ENCODE measurements at regions not wholly inside any gene's neighbourhood (a gene's known extent, or its start where the extent isn't known, plus 50 kb on each side); places are given as distances from the start of the nearest gene placed in this dataset.

DNA sequence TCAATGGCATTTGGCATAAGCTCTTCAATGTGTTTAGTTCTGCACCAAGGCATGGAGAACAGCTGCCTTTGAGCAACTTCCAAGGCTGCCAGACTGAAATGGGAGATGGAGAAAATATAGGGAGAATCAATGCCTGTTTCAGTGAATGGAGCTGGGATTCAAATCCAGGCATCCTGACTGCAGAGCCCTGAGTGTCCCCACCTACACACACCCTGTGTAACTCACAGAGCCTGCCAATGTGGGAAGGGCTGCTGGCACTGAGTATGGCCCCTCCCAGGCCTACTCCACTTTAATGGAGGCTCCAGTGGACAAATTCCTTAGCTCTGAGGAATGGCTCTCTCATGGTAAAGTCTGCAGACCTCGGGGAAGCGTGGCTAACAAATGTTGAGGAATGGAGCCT is 145.6 kb upstream of the TNR start (continued):
- TF ChIP-seq, protein P1, sequence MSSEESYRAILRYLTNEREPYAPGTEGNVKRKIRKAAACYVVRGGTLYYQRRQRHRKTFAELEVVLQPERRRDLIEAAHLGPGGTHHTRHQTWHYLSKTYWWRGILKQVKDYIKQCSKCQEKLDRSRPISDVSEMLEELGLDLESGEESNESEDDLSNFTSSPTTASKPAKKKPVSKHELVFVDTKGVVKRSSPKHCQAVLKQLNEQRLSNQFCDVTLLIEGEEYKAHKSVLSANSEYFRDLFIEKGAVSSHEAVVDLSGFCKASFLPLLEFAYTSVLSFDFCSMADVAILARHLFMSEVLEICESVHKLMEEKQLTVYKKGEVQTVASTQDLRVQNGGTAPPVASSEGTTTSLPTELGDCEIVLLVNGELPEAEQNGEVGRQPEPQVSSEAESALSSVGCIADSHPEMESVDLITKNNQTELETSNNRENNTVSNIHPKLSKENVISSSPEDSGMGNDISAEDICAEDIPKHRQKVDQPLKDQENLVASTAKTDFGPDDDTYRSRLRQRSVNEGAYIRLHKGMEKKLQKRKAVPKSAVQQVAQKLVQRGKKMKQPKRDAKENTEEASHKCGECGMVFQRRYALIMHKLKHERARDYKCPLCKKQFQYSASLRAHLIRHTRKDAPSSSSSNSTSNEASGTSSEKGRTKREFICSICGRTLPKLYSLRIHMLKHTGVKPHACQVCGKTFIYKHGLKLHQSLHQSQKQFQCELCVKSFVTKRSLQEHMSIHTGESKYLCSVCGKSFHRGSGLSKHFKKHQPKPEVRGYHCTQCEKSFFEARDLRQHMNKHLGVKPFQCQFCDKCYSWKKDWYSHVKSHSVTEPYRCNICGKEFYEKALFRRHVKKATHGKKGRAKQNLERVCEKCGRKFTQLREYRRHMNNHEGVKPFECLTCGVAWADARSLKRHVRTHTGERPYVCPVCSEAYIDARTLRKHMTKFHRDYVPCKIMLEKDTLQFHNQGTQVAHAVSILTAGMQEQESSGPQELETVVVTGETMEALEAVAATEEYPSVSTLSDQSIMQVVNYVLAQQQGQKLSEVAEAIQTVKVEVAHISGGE (CRISPR knock-in tag; IDR thresholded peaks at IDR 0.05): no peak
- TF ChIP-seq NFYB (IDR thresholded peaks at IDR 0.05; ENCODE audit: insufficient read depth, low read depth, low read length) (no peak), LARP7 (IDR thresholded peaks at IDR 0.05) (no peak)
- TF ChIP-seq, protein P2, sequence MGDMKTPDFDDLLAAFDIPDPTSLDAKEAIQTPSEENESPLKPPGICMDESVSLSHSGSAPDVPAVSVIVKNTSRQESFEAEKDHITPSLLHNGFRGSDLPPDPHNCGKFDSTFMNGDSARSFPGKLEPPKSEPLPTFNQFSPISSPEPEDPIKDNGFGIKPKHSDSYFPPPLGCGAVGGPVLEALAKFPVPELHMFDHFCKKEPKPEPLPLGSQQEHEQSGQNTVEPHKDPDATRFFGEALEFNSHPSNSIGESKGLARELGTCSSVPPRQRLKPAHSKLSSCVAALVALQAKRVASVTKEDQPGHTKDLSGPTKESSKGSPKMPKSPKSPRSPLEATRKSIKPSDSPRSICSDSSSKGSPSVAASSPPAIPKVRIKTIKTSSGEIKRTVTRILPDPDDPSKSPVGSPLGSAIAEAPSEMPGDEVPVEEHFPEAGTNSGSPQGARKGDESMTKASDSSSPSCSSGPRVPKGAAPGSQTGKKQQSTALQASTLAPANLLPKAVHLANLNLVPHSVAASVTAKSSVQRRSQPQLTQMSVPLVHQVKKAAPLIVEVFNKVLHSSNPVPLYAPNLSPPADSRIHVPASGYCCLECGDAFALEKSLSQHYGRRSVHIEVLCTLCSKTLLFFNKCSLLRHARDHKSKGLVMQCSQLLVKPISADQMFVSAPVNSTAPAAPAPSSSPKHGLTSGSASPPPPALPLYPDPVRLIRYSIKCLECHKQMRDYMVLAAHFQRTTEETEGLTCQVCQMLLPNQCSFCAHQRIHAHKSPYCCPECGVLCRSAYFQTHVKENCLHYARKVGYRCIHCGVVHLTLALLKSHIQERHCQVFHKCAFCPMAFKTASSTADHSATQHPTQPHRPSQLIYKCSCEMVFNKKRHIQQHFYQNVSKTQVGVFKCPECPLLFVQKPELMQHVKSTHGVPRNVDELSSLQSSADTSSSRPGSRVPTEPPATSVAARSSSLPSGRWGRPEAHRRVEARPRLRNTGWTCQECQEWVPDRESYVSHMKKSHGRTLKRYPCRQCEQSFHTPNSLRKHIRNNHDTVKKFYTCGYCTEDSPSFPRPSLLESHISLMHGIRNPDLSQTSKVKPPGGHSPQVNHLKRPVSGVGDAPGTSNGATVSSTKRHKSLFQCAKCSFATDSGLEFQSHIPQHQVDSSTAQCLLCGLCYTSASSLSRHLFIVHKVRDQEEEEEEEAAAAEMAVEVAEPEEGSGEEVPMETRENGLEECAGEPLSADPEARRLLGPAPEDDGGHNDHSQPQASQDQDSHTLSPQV (IDR thresholded peaks at IDR 0.05): no peak

DNA sequence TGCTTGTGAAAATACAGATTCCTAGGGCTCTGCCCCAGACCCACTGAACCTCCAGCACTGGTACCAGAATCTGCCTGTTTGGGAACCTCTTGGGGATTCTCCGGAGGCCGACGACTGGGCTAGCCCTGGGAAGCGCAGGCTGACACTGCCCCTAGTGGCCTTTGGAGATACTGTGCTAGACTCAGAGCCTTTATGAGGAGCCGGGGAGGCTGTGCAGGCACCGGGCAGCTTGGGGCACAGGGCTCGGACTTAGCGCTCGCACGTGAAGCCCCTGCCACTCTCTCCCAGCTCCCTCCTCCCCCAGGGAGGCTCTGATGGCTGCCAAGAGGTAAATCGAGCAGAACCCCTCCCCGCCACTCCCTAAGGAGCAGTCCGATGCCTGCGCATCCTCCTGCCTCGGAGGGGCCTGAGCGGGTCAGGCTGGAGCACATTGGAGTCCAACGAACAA is 144.6 kb upstream of the TNR start:
- ATAC-seq: peak; percentile 99
- in situ Hi-C loops (cut with MboI): no loop called here
- Histone ChIP-seq H3K36me3 (ENCODE audit: control insufficient read depth in 2 of 2, insufficient read depth in 2 of 2, low read length in 1 of 2) (no peaks in the 10 kb centered on the region), H3K4me2 (ENCODE audit: control insufficient read depth, insufficient read depth) (no peak overlapping the region), H3K27me3 (replicated peaks in 1 of 2; ENCODE audit: control insufficient read depth in 2 of 2, insufficient read depth in 2 of 2, low read length in 1 of 2) (no peaks in the 10 kb centered on the region), H4K20me1 (ENCODE audit: control insufficient read depth, insufficient read depth) (no peaks in the 10 kb centered on the region), H3K27ac (ENCODE audit: control insufficient read depth, insufficient read depth) (no peak overlapping the region), H3K79me2 (ENCODE audit: control insufficient read depth, insufficient read depth, low read length) (no peaks in the 10 kb centered on the region), H3K9me3 (replicated peaks; ENCODE audit: control insufficient read depth, insufficient read depth, low read length) (no peaks in the 10 kb centered on the region), H3K4me1 (ENCODE audit: control insufficient read depth, insufficient read depth, low read length) (no peaks in the 10 kb centered on the region), H3K9ac (ENCODE audit: control insufficient read depth, insufficient read depth, low read length) (no peak overlapping the region), H3K4me3 (no peak overlapping the region), H2AFZ (ENCODE audit: control insufficient read depth, low read depth, low read length) (no peak overlapping the region)
- POLR2A ChIA-PET: no interaction called here
- RAD21 ChIA-PET (ENCODE audit: unreplicated experiment): no interaction called here
- intact Hi-C loops (cut with micrococcal nuclease; ENCODE audit: unreplicated experiment): loop anchor here (5.0 kb wide), 3 partner anchors 131 to 516 kb away; partner anchors contain the start of gene TNR
- WGBS (ENCODE audit: insufficient coverage, insufficient replicate concordance, low lambda C conversion rate, missing lambda C conversion rate): 51% methylated on average over 17 of the region's 17 CpGs
- CTCF ChIA-PET: interaction anchor here (1.4 kb wide), 1 partner anchor 12 kb away, joined by 4 read pairs; no protein-coding TSS in a partner anchor
- BruUV-seq (replicated peaks): no TSS peak
- SMC1A ChIA-PET (ENCODE audit: uncharacterized antibody, unreplicated experiment): interaction anchor here (0.9 kb wide), 1 partner anchor 8 kb away, joined by 3 read pairs; no protein-coding TSS in a partner anchor
- no peak for FAIRE-seq
- no peak for DNase-seq (ENCODE audit: low read depth, low spot score)
- TF ChIP-seq SP1 (IDR thresholded peaks at IDR 0.05; ENCODE audit: low read depth, low read length) (no peak), STAT3 (IDR thresholded peaks at IDR 0.05; ENCODE audit: low read depth, low read length) (no peak), MYB (IDR thresholded peaks at IDR 0.05; ENCODE audit: borderline replicate concordance, low read depth, low read length) (no peak), SMC3 (IDR thresholded peaks at IDR 0.05; ENCODE audit: borderline replicate concordance, low read length) (peak; percentile 36; the same call in 1 of the 2 replicates), ZNF217 (IDR thresholded peaks at IDR 0.05) (no peak), SIN3A (IDR thresholded peaks at IDR 0.05; ENCODE audit: low read depth, low read length) (no peak), POLR2A (IDR thresholded peaks at IDR 0.05; ENCODE audit: low read depth, low read length) (no peak), KLF5 (IDR thresholded peaks at IDR 0.05; ENCODE audit: partially characterized antibody) (no peak), NR2F1 (conservative IDR thresholded peaks at IDR 0.05) (no peak)
- TF ChIP-seq, protein P3, sequence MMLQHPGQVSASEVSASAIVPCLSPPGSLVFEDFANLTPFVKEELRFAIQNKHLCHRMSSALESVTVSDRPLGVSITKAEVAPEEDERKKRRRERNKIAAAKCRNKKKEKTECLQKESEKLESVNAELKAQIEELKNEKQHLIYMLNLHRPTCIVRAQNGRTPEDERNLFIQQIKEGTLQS (IDR thresholded peaks at IDR 0.05; ENCODE audit: borderline replicate concordance, extremely low read depth, low read depth, low read length): no peak
- TF ChIP-seq, protein P4, sequence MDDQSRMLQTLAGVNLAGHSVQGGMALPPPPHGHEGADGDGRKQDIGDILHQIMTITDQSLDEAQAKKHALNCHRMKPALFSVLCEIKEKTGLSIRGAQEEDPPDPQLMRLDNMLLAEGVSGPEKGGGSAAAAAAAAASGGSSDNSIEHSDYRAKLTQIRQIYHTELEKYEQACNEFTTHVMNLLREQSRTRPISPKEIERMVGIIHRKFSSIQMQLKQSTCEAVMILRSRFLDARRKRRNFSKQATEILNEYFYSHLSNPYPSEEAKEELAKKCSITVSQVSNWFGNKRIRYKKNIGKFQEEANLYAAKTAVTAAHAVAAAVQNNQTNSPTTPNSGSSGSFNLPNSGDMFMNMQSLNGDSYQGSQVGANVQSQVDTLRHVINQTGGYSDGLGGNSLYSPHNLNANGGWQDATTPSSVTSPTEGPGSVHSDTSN (IDR thresholded peaks at IDR 0.05; ENCODE audit: insufficient replicate concordance, low read depth, low read length): no peak
